GM19455 (cell line): ENCODE measurements at regions not wholly inside any gene's neighbourhood (a gene's known extent, or its start where the extent isn't known, plus 50 kb on each side); places are given as distances from the start of the nearest gene placed in this dataset.
"Not testable (repeated sequence)": the region's sequence is repeated elsewhere in the genome, so short reads cannot be mapped to it uniquely, and the experiment has no call there.

ENCODE experiments used
- ATAC-seq: cut with Tn5 transposase; IDR thresholded peaks from one replicate; pipeline ENCODE4 v1.9.1; 2021; ENCODE audit not compliant: unreplicated experiment

GRCh38 chr1:38787041-38787440 is 72.5 kb downstream of the RRAGC start:
- ATAC-seq: no peak

- no peak for ATAC-seq
Observed at GRCh38 chr1:38786040-38786436, 73.5 kb downstream of the RRAGC start.

GRCh38 chr1:38785285-38786039 is 74.1 kb downstream of the RRAGC start:
- ATAC-seq: no peak

GRCh38 chr1:38784452-38785284 is 74.9 kb downstream of the RRAGC start:
- ATAC-seq: no peak

GRCh38 chr1:38783640-38784229 is 75.8 kb downstream of the RRAGC start:
- no peak for ATAC-seq

- ATAC-seq: no peak
Observed at GRCh38 chr1:38781872-38782617, 77.5 kb downstream of the RRAGC start.

GRCh38 chr1:38780133-38780532 is 79.4 kb downstream of the RRAGC start:
- no peak for ATAC-seq

GRCh38 chr1:38779491-38779890 is 80.1 kb downstream of the RRAGC start:
- ATAC-seq: no peak

- no peak for ATAC-seq
Observed at GRCh38 chr1:38778521-38778920, 81.1 kb downstream of the RRAGC start.

- no peak for ATAC-seq
Observed at GRCh38 chr1:38778051-38778450, 81.5 kb downstream of the RRAGC start.

GRCh38 chr1:38777464-38777957 is 82.1 kb downstream of the RRAGC start:
- no peak for ATAC-seq

GRCh38 chr1:38776466-38777065 is 83.0 kb downstream of the RRAGC start:
- no peak for ATAC-seq

GRCh38 chr1:38775175-38775845 is 84.3 kb downstream of the RRAGC start:
- ATAC-seq: no peak

GRCh38 chr1:38773483-38773882 is 86.1 kb downstream of the RRAGC start:
- no peak for ATAC-seq

- ATAC-seq: no peak
Observed at GRCh38 chr1:38772953-38773352, 86.6 kb downstream of the RRAGC start.

GRCh38 chr1:38772026-38772425 is 87.5 kb downstream of the RRAGC start:
- ATAC-seq: no peak

GRCh38 chr1:38770516-38771173 is 88.9 kb downstream of the RRAGC start:
- ATAC-seq: not testable (repeated sequence)

GRCh38 chr1:38766125-38766524 is 93.4 kb downstream of the RRAGC start:
- no peak for ATAC-seq

- ATAC-seq: no peak
Observed at GRCh38 chr1:38763121-38763520, 96.5 kb downstream of the RRAGC start.

- no peak for ATAC-seq
Observed at GRCh38 chr1:38760562-38760961, 99.0 kb downstream of the RRAGC start.
